ENCODE measurements at regions not wholly inside any gene's neighbourhood (a gene's known extent, or its start where the extent isn't known, plus 50 kb on each side); places are given as distances from the start of the nearest gene placed in this dataset.

DNA sequence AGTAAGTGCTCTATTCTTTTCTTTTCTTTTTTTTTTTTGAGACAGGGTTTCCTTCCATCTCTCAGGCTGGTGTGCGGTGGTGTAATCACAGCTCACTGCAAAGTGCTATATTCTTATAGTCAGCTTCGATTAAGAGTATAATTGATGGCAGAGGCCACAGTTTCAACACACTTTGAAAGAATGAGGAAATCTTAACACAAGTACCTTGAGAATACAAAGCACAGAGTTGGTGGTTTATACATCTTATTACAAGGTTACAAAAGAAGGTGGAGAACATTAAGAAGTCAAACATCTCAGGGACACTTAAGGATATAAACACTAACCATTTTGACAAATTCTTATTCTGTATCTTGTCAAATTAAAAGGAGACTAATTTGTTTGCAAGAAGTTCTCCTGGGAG lies 180.5 kb downstream of the SOD2 start:
- Histone ChIP-seq H3K4me2 (replicated peaks; ENCODE audit: low read depth, low read length, poor library complexity, severe bottlenecking) (no peak overlapping the region), H4K20me1 (ENCODE audit: control insufficient read depth, insufficient read depth, low read length, poor library complexity, severe bottlenecking) (no peaks in the 10 kb centered on the region), H3K79me2 (ENCODE audit: control insufficient read depth, insufficient read depth, low read length) (no peaks in the 10 kb centered on the region), H3K27ac (ENCODE audit: low read length in 2 of 2) (no peak overlapping the region), H3K9ac (ENCODE audit: low read length) (no peak overlapping the region), H3K4me1 (ENCODE audit: control insufficient read depth in 2 of 2, insufficient read depth in 2 of 2, low read length in 2 of 2) (no peaks in the 10 kb centered on the region), H2AFZ (ENCODE audit: insufficient read depth, low read depth, low read length, poor library complexity, severe bottlenecking) (no peak overlapping the region), H3K27me3 (replicated peaks in 1 of 4; ENCODE audit: control extremely low read depth in 1 of 4, control insufficient read depth in 3 of 4, insufficient read depth in 4 of 4, low read length in 3 of 4) (no peaks in the 10 kb centered on the region), H3K4me3 (ENCODE audit: control extremely low read depth in 1 of 5, extremely low read depth in 1 of 5, insufficient read depth in 1 of 5, low read depth in 2 of 5, low read length in 4 of 5) (no peak overlapping the region), H3K36me3 (replicated peaks in 1 of 2; ENCODE audit: control extremely low read depth in 1 of 2, control insufficient read depth in 1 of 2, extremely low read depth in 1 of 2, insufficient read depth in 2 of 2, low read length in 1 of 2) (no peaks in the 10 kb centered on the region), H3K9me3 (ENCODE audit: control extremely low read depth in 1 of 3, control insufficient read depth in 2 of 3, insufficient read depth in 1 of 3, low read length in 2 of 3) (no peaks in the 10 kb centered on the region)
- no peak overlapping the region for H3K4me3 Mint-ChIP-seq
- ChIA-PET POLR2A (no interaction called here), CTCF (no interaction called here)
- DNase-seq = no peak
- ATAC-seq (ENCODE audit: low read depth) = no peak
- H3K27ac Mint-ChIP-seq = no peak overlapping the region
- H3K4me1 Mint-ChIP-seq = no peaks in the 10 kb centered on the region
- TF ChIP-seq, protein P1, sequence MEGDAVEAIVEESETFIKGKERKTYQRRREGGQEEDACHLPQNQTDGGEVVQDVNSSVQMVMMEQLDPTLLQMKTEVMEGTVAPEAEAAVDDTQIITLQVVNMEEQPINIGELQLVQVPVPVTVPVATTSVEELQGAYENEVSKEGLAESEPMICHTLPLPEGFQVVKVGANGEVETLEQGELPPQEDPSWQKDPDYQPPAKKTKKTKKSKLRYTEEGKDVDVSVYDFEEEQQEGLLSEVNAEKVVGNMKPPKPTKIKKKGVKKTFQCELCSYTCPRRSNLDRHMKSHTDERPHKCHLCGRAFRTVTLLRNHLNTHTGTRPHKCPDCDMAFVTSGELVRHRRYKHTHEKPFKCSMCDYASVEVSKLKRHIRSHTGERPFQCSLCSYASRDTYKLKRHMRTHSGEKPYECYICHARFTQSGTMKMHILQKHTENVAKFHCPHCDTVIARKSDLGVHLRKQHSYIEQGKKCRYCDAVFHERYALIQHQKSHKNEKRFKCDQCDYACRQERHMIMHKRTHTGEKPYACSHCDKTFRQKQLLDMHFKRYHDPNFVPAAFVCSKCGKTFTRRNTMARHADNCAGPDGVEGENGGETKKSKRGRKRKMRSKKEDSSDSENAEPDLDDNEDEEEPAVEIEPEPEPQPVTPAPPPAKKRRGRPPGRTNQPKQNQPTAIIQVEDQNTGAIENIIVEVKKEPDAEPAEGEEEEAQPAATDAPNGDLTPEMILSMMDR (IDR thresholded peaks at IDR 0.05) = no peak
- no peak for TF ChIP-seq EZH2 (IDR thresholded peaks at IDR 0.05; ENCODE audit: borderline replicate concordance, insufficient read depth, low read depth, low read length, poor library complexity, severe bottlenecking)
- H3K9me3 Mint-ChIP-seq (ENCODE audit: insufficient read depth) = peaks cover 4% of the 10 kb centered on the region
- WGBS (ENCODE audit: insufficient coverage) = no CpG with 5 or more reads among the region's 2 CpGs
- peaks cover 17% of the 10 kb centered on the region for H3K27me3 Mint-ChIP-seq
- intact Hi-C loops (cut with micrococcal nuclease) = no loop called here

DNA sequence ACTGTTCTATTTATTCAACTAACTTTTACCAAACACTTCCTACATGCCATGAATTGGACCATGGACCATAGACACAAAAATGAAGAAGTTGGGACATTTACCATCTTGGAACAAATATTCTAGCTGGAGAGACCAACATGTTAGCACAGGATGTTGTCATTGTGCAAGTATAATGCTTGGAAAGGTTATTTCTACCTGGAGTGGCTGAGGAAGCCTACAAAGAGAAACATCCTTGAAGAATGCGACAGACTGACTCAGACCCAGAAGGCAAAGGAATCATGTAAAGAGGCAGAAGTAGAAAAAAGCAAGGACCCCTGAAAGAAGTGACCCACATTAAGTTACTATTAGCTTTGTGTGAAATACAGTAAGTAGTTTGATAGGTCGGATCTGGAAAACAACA lies 180.9 kb downstream of the SOD2 start:
- intact Hi-C loops (cut with micrococcal nuclease) = no loop called here
- H3K9ac ChIP-seq (ENCODE audit: low read length) = no peak overlapping the region
- no peak for DNase-seq
- TF ChIP-seq, protein P1 (IDR thresholded peaks at IDR 0.05) = no peak
- TF ChIP-seq EZH2 (IDR thresholded peaks at IDR 0.05; ENCODE audit: borderline replicate concordance, insufficient read depth, low read depth, low read length, poor library complexity, severe bottlenecking) = no peak
- Mint-ChIP-seq H3K9me3 (ENCODE audit: insufficient read depth) (peaks cover 6% of the 10 kb centered on the region), H3K4me1 (no peaks in the 10 kb centered on the region), H3K4me3 (no peak overlapping the region), H3K27me3 (peaks cover 14% of the 10 kb centered on the region), H3K27ac (no peak overlapping the region)
- no CpG with 5 or more reads among the region's 2 CpGs for WGBS (ENCODE audit: insufficient coverage)
- no peaks in the 10 kb centered on the region for H3K79me2 ChIP-seq (ENCODE audit: control insufficient read depth, insufficient read depth, low read length)
- H3K9me3 ChIP-seq (ENCODE audit: control extremely low read depth in 1 of 3, control insufficient read depth in 2 of 3, insufficient read depth in 1 of 3, low read length in 2 of 3) = no peaks in the 10 kb centered on the region
- no peaks in the 10 kb centered on the region for H4K20me1 ChIP-seq (ENCODE audit: control insufficient read depth, insufficient read depth, low read length, poor library complexity, severe bottlenecking)
- no peak overlapping the region for H3K4me3 ChIP-seq (ENCODE audit: control extremely low read depth in 1 of 5, extremely low read depth in 1 of 5, insufficient read depth in 1 of 5, low read depth in 2 of 5, low read length in 4 of 5)
- no peak overlapping the region for H3K27ac ChIP-seq (ENCODE audit: low read length in 2 of 2)
- H3K27me3 ChIP-seq (replicated peaks in 1 of 4; ENCODE audit: control extremely low read depth in 1 of 4, control insufficient read depth in 3 of 4, insufficient read depth in 4 of 4, low read length in 3 of 4) = no peaks in the 10 kb centered on the region
- POLR2A ChIA-PET = no interaction called here
- no peaks in the 10 kb centered on the region for H3K36me3 ChIP-seq (replicated peaks in 1 of 2; ENCODE audit: control extremely low read depth in 1 of 2, control insufficient read depth in 1 of 2, extremely low read depth in 1 of 2, insufficient read depth in 2 of 2, low read length in 1 of 2)
- CTCF ChIA-PET = no interaction called here
- no peak for ATAC-seq (ENCODE audit: low read depth)
- no peaks in the 10 kb centered on the region for H3K4me1 ChIP-seq (ENCODE audit: control insufficient read depth in 2 of 2, insufficient read depth in 2 of 2, low read length in 2 of 2)
- H2AFZ ChIP-seq (ENCODE audit: insufficient read depth, low read depth, low read length, poor library complexity, severe bottlenecking) = no peak overlapping the region
- no peak overlapping the region for H3K4me2 ChIP-seq (replicated peaks; ENCODE audit: low read depth, low read length, poor library complexity, severe bottlenecking)

Data from B cell (primary cell).